ENCODE measurements at regions not wholly inside any gene's neighbourhood (a gene's known extent, or its start where the extent isn't known, plus 50 kb on each side); places are given as distances from the start of the nearest gene placed in this dataset.

GRCh38 chr1:55552636-55553035, 337.5 kb upstream of the USP24 start:
- Histone ChIP-seq H2AFZ (ENCODE audit: low read depth, low read length) (no peak overlapping the region), H3K27me3 (ENCODE audit: low read depth, low read length) (no peaks in the 10 kb centered on the region), H3K9me3 (ENCODE audit: insufficient read depth, low read length) (no peaks in the 10 kb centered on the region), H3K79me2 (ENCODE audit: low read length) (no peaks in the 10 kb centered on the region), H3K27ac (ENCODE audit: low read length) (no peak overlapping the region), H3K4me1 (ENCODE audit: low read length) (no peaks in the 10 kb centered on the region), H3K36me3 (replicated peaks; ENCODE audit: low read depth, low read length) (no peaks in the 10 kb centered on the region), H3K9ac (ENCODE audit: low read length) (no peak overlapping the region), H3K4me3 (ENCODE audit: low read length) (no peak overlapping the region), H4K20me1 (ENCODE audit: insufficient read depth, low read length) (no peaks in the 10 kb centered on the region), H3K4me2 (ENCODE audit: low read length) (no peak overlapping the region)
- TF ChIP-seq EZH2phosphoT487 (IDR thresholded peaks at IDR 0.05; ENCODE audit: low read depth) (no peak), CTCF (IDR thresholded peaks at IDR 0.05; ENCODE audit: low read depth, low read length) (no peak)

- H4K20me1 ChIP-seq (ENCODE audit: insufficient read depth, low read length): no peaks in the 10 kb centered on the region
- TF ChIP-seq CTCF (IDR thresholded peaks at IDR 0.05; ENCODE audit: low read depth, low read length) (no peak), EZH2phosphoT487 (IDR thresholded peaks at IDR 0.05; ENCODE audit: low read depth) (no peak)
- no peaks in the 10 kb centered on the region for H3K4me1 ChIP-seq (ENCODE audit: low read length)
- no peak overlapping the region for H2AFZ ChIP-seq (ENCODE audit: low read depth, low read length)
- H3K27me3 ChIP-seq (ENCODE audit: low read depth, low read length): no peaks in the 10 kb centered on the region
- H3K4me2 ChIP-seq (ENCODE audit: low read length): no peak overlapping the region
- no peak overlapping the region for H3K4me3 ChIP-seq (ENCODE audit: low read length)
- H3K36me3 ChIP-seq (replicated peaks; ENCODE audit: low read depth, low read length): no peaks in the 10 kb centered on the region
- H3K9me3 ChIP-seq (ENCODE audit: insufficient read depth, low read length): no peaks in the 10 kb centered on the region
- no peak overlapping the region for H3K27ac ChIP-seq (ENCODE audit: low read length)
- H3K9ac ChIP-seq (ENCODE audit: low read length): no peak overlapping the region
- H3K79me2 ChIP-seq (ENCODE audit: low read length): no peaks in the 10 kb centered on the region
Measured at GRCh38 chr1:55547405-55547804, 332.2 kb upstream of the USP24 start.

- Histone ChIP-seq H3K27me3 (ENCODE audit: low read depth, low read length) (no peaks in the 10 kb centered on the region), H3K79me2 (ENCODE audit: low read length) (no peaks in the 10 kb centered on the region), H3K9me3 (ENCODE audit: insufficient read depth, low read length) (no peaks in the 10 kb centered on the region), H3K4me2 (ENCODE audit: low read length) (no peak overlapping the region), H3K4me1 (ENCODE audit: low read length) (no peaks in the 10 kb centered on the region), H3K4me3 (ENCODE audit: low read length) (no peak overlapping the region), H2AFZ (ENCODE audit: low read depth, low read length) (no peak overlapping the region), H3K36me3 (replicated peaks; ENCODE audit: low read depth, low read length) (no peaks in the 10 kb centered on the region), H3K27ac (ENCODE audit: low read length) (no peak overlapping the region), H3K9ac (ENCODE audit: low read length) (no peak overlapping the region), H4K20me1 (ENCODE audit: insufficient read depth, low read length) (no peaks in the 10 kb centered on the region)
- TF ChIP-seq CTCF (IDR thresholded peaks at IDR 0.05; ENCODE audit: low read depth, low read length) (no peak), EZH2phosphoT487 (IDR thresholded peaks at IDR 0.05; ENCODE audit: low read depth) (no peak)
Measured at GRCh38 chr1:55546553-55546952, 331.4 kb upstream of the USP24 start.

- Histone ChIP-seq H3K27ac (ENCODE audit: low read length) (no peak overlapping the region), H2AFZ (ENCODE audit: low read depth, low read length) (no peak overlapping the region)
- TF ChIP-seq EZH2phosphoT487 (IDR thresholded peaks at IDR 0.05; ENCODE audit: low read depth) (no peak), CTCF (IDR thresholded peaks at IDR 0.05; ENCODE audit: low read depth, low read length) (no peak)
Measured at GRCh38 chr1:55544826-55545225, 329.7 kb upstream of the USP24 start.

More at GRCh38 chr1:55544826-55545225, 329.7 kb upstream of the USP24 start:
- H3K79me2 ChIP-seq (ENCODE audit: low read length): no peaks in the 10 kb centered on the region
- no peak overlapping the region for H3K4me2 ChIP-seq (ENCODE audit: low read length)
- H3K4me1 ChIP-seq (ENCODE audit: low read length): no peaks in the 10 kb centered on the region
- H3K36me3 ChIP-seq (replicated peaks; ENCODE audit: low read depth, low read length): no peaks in the 10 kb centered on the region
- no peak overlapping the region for H3K9ac ChIP-seq (ENCODE audit: low read length)
- H4K20me1 ChIP-seq (ENCODE audit: insufficient read depth, low read length): no peaks in the 10 kb centered on the region
- H3K4me3 ChIP-seq (ENCODE audit: low read length): no peak overlapping the region
- H3K27me3 ChIP-seq (ENCODE audit: low read depth, low read length): no peaks in the 10 kb centered on the region
- H3K9me3 ChIP-seq (ENCODE audit: insufficient read depth, low read length): no peaks in the 10 kb centered on the region

Measured in OCI-LY3 (cell line).